Gastrocnemius medialis (tissue), 4 donors: ENCODE measurements at regions not wholly inside any gene's neighbourhood (a gene's known extent, or its start where the extent isn't known, plus 50 kb on each side); places are given as distances from the start of the nearest gene placed in this dataset.

ENCODE experiments used
- POLR2A ChIP-seq, 2 donors: fragments of 450-650 bp; IDR thresholded peaks; one replicate each; pipeline ENCODE4 v1.6.1; 2017; ENCODE audit warnings: antibody characterized with exemption in 2 of 2, mild to moderate bottlenecking in 2 of 2, moderate library complexity in 2 of 2
- TF ChIP-seq, protein P1 (sequence below), 5 experiments: fragments of 450-650 bp in 3 of 5; fragments of 200-600 bp in 2 of 5; sonication (generic) in 2 of 5; IDR thresholded peaks in 4 of 5; conservative IDR thresholded peaks in 1 of 5; 1 replicate in 4 of 5; 2 replicates in 1 of 5; pipeline ENCODE4 v1.5.1; 2016 to 2019; ENCODE audit warnings: antibody characterized with exemption in 5 of 5, mild to moderate bottlenecking in 3 of 5, moderate library complexity in 3 of 5

DNA sequence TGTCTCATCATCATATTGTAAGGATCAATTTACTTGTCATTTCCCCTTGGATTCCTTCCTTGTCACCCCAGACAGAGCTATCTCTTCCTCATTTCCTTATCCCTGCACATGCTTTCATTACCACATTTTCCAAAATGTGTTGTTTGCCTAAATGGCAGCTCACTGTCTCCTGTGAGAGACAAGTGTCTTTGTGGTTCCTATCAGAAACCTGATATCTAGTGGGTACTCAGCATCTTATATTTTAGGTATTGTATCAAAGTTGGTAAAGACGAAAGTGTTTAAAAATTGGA is 896.0 kb upstream of the PIK3C3 start:
- TF ChIP-seq, protein P1, sequence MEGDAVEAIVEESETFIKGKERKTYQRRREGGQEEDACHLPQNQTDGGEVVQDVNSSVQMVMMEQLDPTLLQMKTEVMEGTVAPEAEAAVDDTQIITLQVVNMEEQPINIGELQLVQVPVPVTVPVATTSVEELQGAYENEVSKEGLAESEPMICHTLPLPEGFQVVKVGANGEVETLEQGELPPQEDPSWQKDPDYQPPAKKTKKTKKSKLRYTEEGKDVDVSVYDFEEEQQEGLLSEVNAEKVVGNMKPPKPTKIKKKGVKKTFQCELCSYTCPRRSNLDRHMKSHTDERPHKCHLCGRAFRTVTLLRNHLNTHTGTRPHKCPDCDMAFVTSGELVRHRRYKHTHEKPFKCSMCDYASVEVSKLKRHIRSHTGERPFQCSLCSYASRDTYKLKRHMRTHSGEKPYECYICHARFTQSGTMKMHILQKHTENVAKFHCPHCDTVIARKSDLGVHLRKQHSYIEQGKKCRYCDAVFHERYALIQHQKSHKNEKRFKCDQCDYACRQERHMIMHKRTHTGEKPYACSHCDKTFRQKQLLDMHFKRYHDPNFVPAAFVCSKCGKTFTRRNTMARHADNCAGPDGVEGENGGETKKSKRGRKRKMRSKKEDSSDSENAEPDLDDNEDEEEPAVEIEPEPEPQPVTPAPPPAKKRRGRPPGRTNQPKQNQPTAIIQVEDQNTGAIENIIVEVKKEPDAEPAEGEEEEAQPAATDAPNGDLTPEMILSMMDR (IDR thresholded peaks at IDR 0.05 in 4 of 5, conservative IDR thresholded peaks at IDR 0.05 in 1 of 5) = no peak
- TF ChIP-seq POLR2A (IDR thresholded peaks at IDR 0.05) = no peak
